ENCODE measurements at regions not wholly inside any gene's neighbourhood (a gene's known extent, or its start where the extent isn't known, plus 50 kb on each side); places are given as distances from the start of the nearest gene placed in this dataset.

- H3K79me1 ChIP-seq (ENCODE audit: insufficient read depth, low read depth, low read length, poor library complexity, severe bottlenecking) = no peaks in the 10 kb centered on the region
- no peak overlapping the region for H2BK120ac ChIP-seq (ENCODE audit: low read depth, low read length, poor library complexity, severe bottlenecking)
- no peak overlapping the region for H4K5ac ChIP-seq (ENCODE audit: insufficient read length, low read depth, low read length)
- Mint-ChIP-seq H3K4me1 (peaks cover 0 to 6% of the 10 kb centered on the region in 2 experiments; a peak in 1 of 4 replicates), H3K27me3 (ENCODE audit: low read depth) (no peaks in the 10 kb centered on the region), H3K9me3 (no peaks in the 10 kb centered on the region), H3K4me3 (no peak overlapping the region), H3K27ac (no peak overlapping the region), H3K36me3 (ENCODE audit: insufficient read depth in 1 of 3, low read depth in 3 of 3) (no peaks in the 10 kb centered on the region)
- no peak overlapping the region for H3K18ac ChIP-seq (ENCODE audit: insufficient read length, low read depth, low read length)
- no peak overlapping the region for H3K9ac ChIP-seq (ENCODE audit: extremely low read depth, insufficient read length, low read length)
- no peak for DNase-seq
- no peak overlapping the region for H3K4ac ChIP-seq (ENCODE audit: low read depth, low read length)
- H4K20me1 ChIP-seq (ENCODE audit: control insufficient read depth, insufficient read depth, insufficient read length) = no peaks in the 10 kb centered on the region
- no peak overlapping the region for H3K56ac ChIP-seq (ENCODE audit: insufficient read length, low read depth, low read length)
- TF ChIP-seq, protein P1, sequence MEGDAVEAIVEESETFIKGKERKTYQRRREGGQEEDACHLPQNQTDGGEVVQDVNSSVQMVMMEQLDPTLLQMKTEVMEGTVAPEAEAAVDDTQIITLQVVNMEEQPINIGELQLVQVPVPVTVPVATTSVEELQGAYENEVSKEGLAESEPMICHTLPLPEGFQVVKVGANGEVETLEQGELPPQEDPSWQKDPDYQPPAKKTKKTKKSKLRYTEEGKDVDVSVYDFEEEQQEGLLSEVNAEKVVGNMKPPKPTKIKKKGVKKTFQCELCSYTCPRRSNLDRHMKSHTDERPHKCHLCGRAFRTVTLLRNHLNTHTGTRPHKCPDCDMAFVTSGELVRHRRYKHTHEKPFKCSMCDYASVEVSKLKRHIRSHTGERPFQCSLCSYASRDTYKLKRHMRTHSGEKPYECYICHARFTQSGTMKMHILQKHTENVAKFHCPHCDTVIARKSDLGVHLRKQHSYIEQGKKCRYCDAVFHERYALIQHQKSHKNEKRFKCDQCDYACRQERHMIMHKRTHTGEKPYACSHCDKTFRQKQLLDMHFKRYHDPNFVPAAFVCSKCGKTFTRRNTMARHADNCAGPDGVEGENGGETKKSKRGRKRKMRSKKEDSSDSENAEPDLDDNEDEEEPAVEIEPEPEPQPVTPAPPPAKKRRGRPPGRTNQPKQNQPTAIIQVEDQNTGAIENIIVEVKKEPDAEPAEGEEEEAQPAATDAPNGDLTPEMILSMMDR (conservative IDR thresholded peaks at IDR 0.05) = no peak
- no peak overlapping the region for H3K27ac ChIP-seq (ENCODE audit: insufficient read length, low read depth, low read length)
- no peak overlapping the region for H3K4me2 ChIP-seq (ENCODE audit: insufficient read depth, insufficient read length, low read length)
- no peaks in the 10 kb centered on the region for H3K23me2 ChIP-seq (ENCODE audit: insufficient read length, low read depth, low read length, poor library complexity, severe bottlenecking)
- H2BK12ac ChIP-seq (ENCODE audit: insufficient read length, low read depth, low read length) = no peak overlapping the region
- H3T11ph ChIP-seq (ENCODE audit: low read length) = no peak overlapping the region
- H4K8ac ChIP-seq (replicated peaks; ENCODE audit: insufficient read length, low read depth, low read length) = no peak overlapping the region
- H4K91ac ChIP-seq (ENCODE audit: insufficient read length, low read depth, low read length) = no peak overlapping the region
- H2BK5ac ChIP-seq (ENCODE audit: insufficient read length, low read length) = no peak overlapping the region
- H2AK5ac ChIP-seq (ENCODE audit: insufficient read length, low read length) = no peak overlapping the region
- no peak overlapping the region for H2AFZ ChIP-seq (ENCODE audit: low read length)
- no peaks in the 10 kb centered on the region for H3K9me3 ChIP-seq (ENCODE audit: control insufficient read depth, low read depth, low read length)
- H2BK20ac ChIP-seq (ENCODE audit: low read depth, low read length, poor library complexity, severe bottlenecking) = no peak overlapping the region
- no peak overlapping the region for H2BK15ac ChIP-seq (ENCODE audit: low read depth, low read length)
- H3K27me3 ChIP-seq (ENCODE audit: insufficient read depth, low read length) = no peaks in the 10 kb centered on the region
- no peak overlapping the region for H3K14ac ChIP-seq (ENCODE audit: insufficient read depth, low read length)
- no peaks in the 10 kb centered on the region for H3K79me2 ChIP-seq (ENCODE audit: insufficient read depth, low read length)
- WGBS (ENCODE audit: extremely low coverage, insufficient read length, low lambda C conversion rate) = no CpG with 5 or more reads among the region's 3 CpGs
- H3K23ac ChIP-seq (ENCODE audit: insufficient read length, low read depth, low read length) = no peak overlapping the region
- no peaks in the 10 kb centered on the region for H3K4me1 ChIP-seq (ENCODE audit: insufficient read depth, low read length)
These were observed 620.2 kb downstream of the PLPP3 start for GRCh38 chr1:55959136-55959548.

Data from H9 (cell line).